MM.1S (cell line): ENCODE measurements at regions not wholly inside any gene's neighbourhood (a gene's known extent, or its start where the extent isn't known, plus 50 kb on each side); places are given as distances from the start of the nearest gene placed in this dataset.

ENCODE experiments used
- EZH2 ChIP-seq: fragments of 300-600 bp; sonication (generic); optimal IDR thresholded peaks from 2 replicates; pipeline ENCODE3; 2017; ENCODE audit warnings: low read depth, mild to moderate bottlenecking, antibody characterized with exemption, low read length, mixed read lengths
- EZH2phosphoT487 ChIP-seq: fragments of 300-600 bp; sonication (generic); IDR thresholded peaks from 2 replicates; pipeline ENCODE4 v1.6.1; 2018; ENCODE audit warnings: antibody characterized with exemption, low read length
- TF ChIP-seq, protein P1 (sequence below): fragments of 300-600 bp; sonication (generic); IDR thresholded peaks from 2 replicates; pipeline ENCODE4 v1.5.1; 2016; ENCODE audit warnings: antibody characterized with exemption, low read length, mixed read lengths

DNA sequence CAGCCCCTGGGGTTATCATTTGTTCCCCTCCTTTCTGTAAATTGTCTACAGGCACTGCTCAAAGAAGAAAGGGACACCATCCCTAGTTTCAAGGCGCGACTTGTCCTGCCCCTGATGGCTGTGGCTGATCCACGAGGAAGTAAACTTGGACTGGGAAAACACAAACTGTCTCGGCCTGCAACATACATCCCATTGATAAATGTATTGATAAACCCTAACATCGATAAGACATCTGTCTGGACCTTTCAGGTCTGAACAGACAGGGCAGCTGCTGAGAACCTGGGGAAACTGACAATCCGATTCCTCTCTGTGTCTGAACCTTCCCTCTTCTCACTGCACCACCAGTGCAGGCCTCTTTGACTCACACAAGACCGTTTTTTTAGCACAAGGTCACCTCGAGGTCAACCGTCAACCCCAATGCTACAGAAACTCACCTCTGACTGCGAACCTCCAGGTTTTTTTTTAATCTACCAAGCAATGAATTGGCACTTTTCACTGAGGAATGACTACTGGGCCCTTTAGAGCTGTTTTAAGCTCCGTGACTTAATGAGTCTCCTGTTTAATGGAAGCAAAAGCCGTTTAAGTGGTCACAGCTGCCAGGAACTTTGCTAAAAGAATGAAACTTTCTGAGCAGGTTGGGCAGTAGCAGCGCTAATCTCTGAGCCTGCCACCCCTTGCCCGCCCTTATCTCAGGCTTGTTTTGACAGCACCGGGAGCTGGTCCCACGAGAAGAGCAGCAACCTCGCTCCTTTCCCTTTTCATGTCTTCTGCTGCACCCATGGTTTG is 203.8 kb upstream of the TMEM45B start:
- TF ChIP-seq, protein P1, sequence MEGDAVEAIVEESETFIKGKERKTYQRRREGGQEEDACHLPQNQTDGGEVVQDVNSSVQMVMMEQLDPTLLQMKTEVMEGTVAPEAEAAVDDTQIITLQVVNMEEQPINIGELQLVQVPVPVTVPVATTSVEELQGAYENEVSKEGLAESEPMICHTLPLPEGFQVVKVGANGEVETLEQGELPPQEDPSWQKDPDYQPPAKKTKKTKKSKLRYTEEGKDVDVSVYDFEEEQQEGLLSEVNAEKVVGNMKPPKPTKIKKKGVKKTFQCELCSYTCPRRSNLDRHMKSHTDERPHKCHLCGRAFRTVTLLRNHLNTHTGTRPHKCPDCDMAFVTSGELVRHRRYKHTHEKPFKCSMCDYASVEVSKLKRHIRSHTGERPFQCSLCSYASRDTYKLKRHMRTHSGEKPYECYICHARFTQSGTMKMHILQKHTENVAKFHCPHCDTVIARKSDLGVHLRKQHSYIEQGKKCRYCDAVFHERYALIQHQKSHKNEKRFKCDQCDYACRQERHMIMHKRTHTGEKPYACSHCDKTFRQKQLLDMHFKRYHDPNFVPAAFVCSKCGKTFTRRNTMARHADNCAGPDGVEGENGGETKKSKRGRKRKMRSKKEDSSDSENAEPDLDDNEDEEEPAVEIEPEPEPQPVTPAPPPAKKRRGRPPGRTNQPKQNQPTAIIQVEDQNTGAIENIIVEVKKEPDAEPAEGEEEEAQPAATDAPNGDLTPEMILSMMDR = no peak
- TF ChIP-seq EZH2phosphoT487 (no peak), EZH2 (no peak)
